B cell (primary cell): ENCODE measurements at regions not wholly inside any gene's neighbourhood (a gene's known extent, or its start where the extent isn't known, plus 50 kb on each side); places are given as distances from the start of the nearest gene placed in this dataset.
A peak's percentile ranks its signal among the peaks of the same experiment; 100 is the strongest.
"Not testable (repeated sequence)": the region's sequence is repeated elsewhere in the genome, so short reads cannot be mapped to it uniquely, and the experiment has no call there.

Source experiments
- ATAC-seq: fragments of 200-7000 bp; cut with Tn5 transposase; one replicate; pipeline ENCODE4 v1.10.0; 2021; ENCODE audit warnings: low read depth, mild to moderate bottlenecking, moderate number of reproducible peaks, moderate library complexity
- CTCF ChIA-PET: fragments of 350-600 bp; sonication (Branson Sonifier 250); formaldehyde crosslinking; loops from one replicate; lab custom pipeline; 2021; ENCODE audit warnings: antibody characterized with exemption, inconsistent platforms; lab: Charles Lee
- POLR2A ChIA-PET: fragments of 350-600 bp; sonication (Branson Sonifier 250); formaldehyde crosslinking; loops from one replicate; lab custom pipeline; 2021; ENCODE audit warnings: antibody characterized with exemption; lab: Charles Lee
- DNase-seq: peaks from one replicate; pipeline ENCODE4 v3.0.0; 2013
- H2AFZ ChIP-seq: 2 replicates; pipeline ENCODE4 v1.6.1; 2012; ENCODE audit warnings: mild to moderate bottlenecking, low read depth, low read length; ENCODE audit not compliant: insufficient read depth, poor library complexity, severe bottlenecking
- H3K27ac ChIP-seq, 2 donors: 1 replicate in 1 of 2; 2 replicates in 1 of 2; pipeline ENCODE4 v1.5.1; 2012 to 2013; ENCODE audit warnings: low read length in 2 of 2, mild to moderate bottlenecking in 2 of 2, moderate library complexity in 1 of 2
- H3K27me3 ChIP-seq, 4 experiments: fragments of 200-600 bp in 1 of 4; sonication (generic) in 1 of 4; replicated peaks in 1 of 4; 1 replicate in 2 of 4; 2 replicates in 2 of 4; pipeline versions ENCODE4 v1.6.1 to v1.7.0; 2013 to 2016; ENCODE audit warnings: low read length in 3 of 4, mild to moderate bottlenecking in 2 of 4, mixed read lengths in 1 of 4, moderate library complexity in 1 of 4; ENCODE audit not compliant: insufficient read depth in 4 of 4, control insufficient read depth in 3 of 4; ENCODE audit errors: control extremely low read depth in 1 of 4
- H3K36me3 ChIP-seq, 2 experiments: replicated peaks in 1 of 2; 1 replicate in 1 of 2; 2 replicates in 1 of 2; pipeline versions ENCODE4 v1.6.1 to v1.7.1; 2013; ENCODE audit warnings: low read length in 1 of 2; ENCODE audit not compliant: insufficient read depth in 2 of 2, control insufficient read depth in 1 of 2; ENCODE audit errors: control extremely low read depth in 1 of 2, extremely low read depth in 1 of 2
- H3K4me1 ChIP-seq, 2 donors: fragments of 200-600 bp in 1 of 2; sonication (generic) in 1 of 2; 1 replicate in 1 of 2; 2 replicates in 1 of 2; pipeline versions ENCODE4 v1.5.1 to v1.6.1; 2013 to 2017; ENCODE audit warnings: low read length in 2 of 2; ENCODE audit not compliant: control insufficient read depth in 2 of 2, insufficient read depth in 2 of 2
- H3K4me2 ChIP-seq: replicated peaks from 2 replicates; pipeline ENCODE3; 2012; ENCODE audit warnings: mild to moderate bottlenecking, low read depth, low read length; ENCODE audit not compliant: poor library complexity, severe bottlenecking
- H3K4me3 ChIP-seq, 5 experiments: fragments of 200-600 bp in 1 of 5; sonication (generic) in 1 of 5; 1 replicate in 3 of 5; 2 replicates in 2 of 5; pipeline versions ENCODE4 v1.5.1 to v1.7.0; 2011 to 2016; ENCODE audit warnings: low read length in 4 of 5, mild to moderate bottlenecking in 4 of 5, low read depth in 2 of 5, control low read depth in 1 of 5, moderate library complexity in 1 of 5; ENCODE audit not compliant: insufficient read depth in 1 of 5; ENCODE audit errors: control extremely low read depth in 1 of 5, extremely low read depth in 1 of 5
- H3K79me2 ChIP-seq: fragments of 200-600 bp; sonication (generic); one replicate; pipeline ENCODE4 v1.6.0; 2016; ENCODE audit warnings: low read length; ENCODE audit not compliant: control insufficient read depth, insufficient read depth
- H3K9ac ChIP-seq: fragments of 200-600 bp; sonication (generic); 2 replicates; pipeline ENCODE4 v1.6.1; 2017; ENCODE audit warnings: mild to moderate bottlenecking, low read length, moderate library complexity
- H3K9me3 ChIP-seq, 3 donors: one replicate each; pipeline versions ENCODE4 v1.6.1 to v1.7.1; 2013; ENCODE audit warnings: low read length in 2 of 3; ENCODE audit not compliant: control insufficient read depth in 2 of 3, insufficient read depth in 1 of 3; ENCODE audit errors: control extremely low read depth in 1 of 3
- H4K20me1 ChIP-seq: 2 replicates; pipeline ENCODE4 v1.6.0; 2012; ENCODE audit warnings: mild to moderate bottlenecking, low read length; ENCODE audit not compliant: insufficient read depth, control insufficient read depth, poor library complexity, severe bottlenecking
- H3K27ac Mint-ChIP-seq: one replicate; pipeline ENCODE4 v1.8.0; 2021; ENCODE audit warnings: mixed read lengths
- H3K27me3 Mint-ChIP-seq: one replicate; pipeline ENCODE4 v1.8.0; 2021; ENCODE audit warnings: mixed read lengths
- H3K4me1 Mint-ChIP-seq: one replicate; pipeline ENCODE4 v1.8.0; 2021; ENCODE audit warnings: mixed read lengths
- H3K4me3 Mint-ChIP-seq: one replicate; pipeline ENCODE4 v1.8.0; 2021; ENCODE audit warnings: mixed read lengths
- H3K9me3 Mint-ChIP-seq: one replicate; pipeline ENCODE4 v1.8.0; 2022; ENCODE audit warnings: mixed read lengths; ENCODE audit not compliant: insufficient read depth
- EZH2 ChIP-seq: IDR thresholded peaks from 2 replicates; pipeline ENCODE4 v1.6.1; 2012; ENCODE audit warnings: borderline replicate concordance, low read depth, mild to moderate bottlenecking, moderate library complexity, low read length; ENCODE audit not compliant: insufficient read depth, poor library complexity, severe bottlenecking
- WGBS: methylation state at CpG from one replicate; pipeline ENCODE4 v1.1.5; 2013; ENCODE audit warnings: missing lambda C conversion rate; ENCODE audit not compliant: insufficient coverage; 5-methylcytosine and 5-hydroxymethylcytosine counted together
- intact Hi-C: fragments of 100-400 bp; cut with micrococcal nuclease; formaldehyde crosslinking; loops from one replicate; pipeline ENCODE4 v1.10.0; 2022
- TF ChIP-seq, protein P1 (sequence below): fragments of 200-600 bp; IDR thresholded peaks from one replicate; pipeline ENCODE4 v1.8.0; 2022; ENCODE audit warnings: antibody characterized with exemption, mild to moderate bottlenecking

DNA sequence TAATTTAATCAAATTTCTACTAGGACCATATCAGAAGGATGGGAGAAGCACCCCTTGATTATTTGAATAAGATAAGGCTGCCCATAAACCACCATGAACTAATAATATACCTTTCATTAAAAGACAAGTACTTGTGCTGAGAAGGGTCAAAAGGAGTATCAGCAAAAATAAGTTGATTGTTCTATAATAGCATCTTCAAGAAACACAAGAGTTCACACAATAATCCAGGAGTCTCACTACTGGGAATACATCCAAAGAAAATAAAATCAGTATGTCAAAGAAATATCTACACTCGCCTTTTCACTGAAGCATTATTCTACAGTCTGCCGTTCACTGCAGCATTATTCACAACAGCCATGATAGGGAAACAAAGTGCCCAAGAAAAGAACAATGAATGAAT lies 1310.1 kb upstream of the PCDH9 start:
- ATAC-seq: no peak
- Mint-ChIP-seq H3K4me3 (no peak overlapping the region), H3K4me1 (peaks cover 1% of the 10 kb centered on the region), H3K27ac (no peak overlapping the region), H3K27me3 (no peaks in the 10 kb centered on the region), H3K9me3 (peaks cover 3% of the 10 kb centered on the region)
- no peak overlapping the region for H2AFZ ChIP-seq
- DNase-seq: no peak
- ChIA-PET CTCF (no interaction called here), POLR2A (no interaction called here)
- H3K79me2 ChIP-seq: no peaks in the 10 kb centered on the region
- no peak overlapping the region for H3K4me2 ChIP-seq
- WGBS: no CpG with 5 or more reads among the region's 2 CpGs
- H3K9ac ChIP-seq: no peak overlapping the region
- H3K4me3 ChIP-seq: no peak overlapping the region
- no peak overlapping the region for H3K27ac ChIP-seq
- no peaks in the 10 kb centered on the region for H4K20me1 ChIP-seq
- H3K9me3 ChIP-seq: no peaks in the 10 kb centered on the region
- H3K4me1 ChIP-seq: no peaks in the 10 kb centered on the region
- intact Hi-C loops: loop anchor here (10.0 kb wide), 1 partner anchor 385 kb away; no protein-coding TSS in a partner anchor
- TF ChIP-seq EZH2: no peak
- TF ChIP-seq, protein P1, sequence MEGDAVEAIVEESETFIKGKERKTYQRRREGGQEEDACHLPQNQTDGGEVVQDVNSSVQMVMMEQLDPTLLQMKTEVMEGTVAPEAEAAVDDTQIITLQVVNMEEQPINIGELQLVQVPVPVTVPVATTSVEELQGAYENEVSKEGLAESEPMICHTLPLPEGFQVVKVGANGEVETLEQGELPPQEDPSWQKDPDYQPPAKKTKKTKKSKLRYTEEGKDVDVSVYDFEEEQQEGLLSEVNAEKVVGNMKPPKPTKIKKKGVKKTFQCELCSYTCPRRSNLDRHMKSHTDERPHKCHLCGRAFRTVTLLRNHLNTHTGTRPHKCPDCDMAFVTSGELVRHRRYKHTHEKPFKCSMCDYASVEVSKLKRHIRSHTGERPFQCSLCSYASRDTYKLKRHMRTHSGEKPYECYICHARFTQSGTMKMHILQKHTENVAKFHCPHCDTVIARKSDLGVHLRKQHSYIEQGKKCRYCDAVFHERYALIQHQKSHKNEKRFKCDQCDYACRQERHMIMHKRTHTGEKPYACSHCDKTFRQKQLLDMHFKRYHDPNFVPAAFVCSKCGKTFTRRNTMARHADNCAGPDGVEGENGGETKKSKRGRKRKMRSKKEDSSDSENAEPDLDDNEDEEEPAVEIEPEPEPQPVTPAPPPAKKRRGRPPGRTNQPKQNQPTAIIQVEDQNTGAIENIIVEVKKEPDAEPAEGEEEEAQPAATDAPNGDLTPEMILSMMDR: no peak
- no peaks in the 10 kb centered on the region for H3K27me3 ChIP-seq
- H3K36me3 ChIP-seq: no peaks in the 10 kb centered on the region

DNA sequence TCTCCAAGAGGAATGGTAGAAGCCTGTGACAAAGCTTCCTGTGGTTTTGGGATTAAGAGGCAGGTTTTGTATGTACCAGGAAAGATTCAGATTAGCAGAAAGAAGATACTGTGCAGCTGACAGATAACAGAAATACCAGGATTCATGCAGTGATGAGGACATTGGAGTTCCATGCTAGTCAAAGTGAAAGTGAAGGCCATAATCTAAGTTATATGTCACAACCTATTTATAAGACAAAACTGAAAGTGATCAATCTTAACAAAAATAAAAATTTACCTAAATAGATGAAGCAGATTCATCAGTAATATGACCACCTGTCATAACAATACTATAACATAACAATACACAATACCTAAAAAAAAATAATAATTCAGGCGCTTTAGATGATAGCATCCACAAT lies 1305.2 kb upstream of the PCDH9 start:
- intact Hi-C loops: no loop called here
- WGBS: no CpG with 5 or more reads among the region's 1 CpG
- Histone ChIP-seq H4K20me1 (no peaks in the 10 kb centered on the region), H3K4me3 (no peak overlapping the region), H3K4me2 (no peak overlapping the region), H3K27ac (no peak overlapping the region), H3K36me3 (no peaks in the 10 kb centered on the region), H3K79me2 (no peaks in the 10 kb centered on the region), H2AFZ (peak overlapping the region; percentile 38), H3K27me3 (no peaks in the 10 kb centered on the region), H3K4me1 (no peaks in the 10 kb centered on the region), H3K9me3 (no peaks in the 10 kb centered on the region), H3K9ac (no peak overlapping the region)
- H3K4me3 Mint-ChIP-seq: no peak overlapping the region
- peaks cover 2% of the 10 kb centered on the region for H3K4me1 Mint-ChIP-seq
- ChIA-PET POLR2A (no interaction called here), CTCF (no interaction called here)
- DNase-seq (no peak), ATAC-seq (no peak)
- H3K9me3 Mint-ChIP-seq: no peaks in the 10 kb centered on the region
- H3K27ac Mint-ChIP-seq: no peak overlapping the region
- H3K27me3 Mint-ChIP-seq: no peaks in the 10 kb centered on the region
- no peak for TF ChIP-seq EZH2
- TF ChIP-seq, protein P1: no peak

DNA sequence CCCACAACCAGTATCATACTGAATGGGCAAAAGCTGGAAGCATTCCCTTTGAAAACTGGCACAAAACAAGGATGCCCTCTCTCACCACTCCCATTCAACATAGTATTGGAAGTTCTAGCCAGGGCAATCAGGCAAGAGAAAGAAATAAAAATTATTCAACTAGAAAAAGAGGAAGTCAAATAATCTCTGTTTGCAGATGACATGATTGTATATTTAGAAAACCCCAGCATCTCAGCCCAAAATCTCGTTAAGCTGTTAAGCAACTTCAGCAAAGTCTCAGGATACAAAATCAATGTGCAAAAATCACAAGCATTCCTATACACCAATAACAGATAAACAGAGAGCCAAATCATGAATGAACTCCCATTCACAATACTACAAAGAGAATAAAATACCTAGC lies 1297.0 kb upstream of the PCDH9 start:
- H3K27ac Mint-ChIP-seq: peak overlapping the region; percentile 82

More for the DNA sequence above, 1297.0 kb upstream of the PCDH9 start:
- H3K4me1 ChIP-seq, H2AFZ ChIP-seq, H3K9ac ChIP-seq, H3K4me3 ChIP-seq, DNase-seq, H3K27me3 ChIP-seq, H3K36me3 ChIP-seq, H3K79me2 ChIP-seq, CTCF ChIA-PET, ATAC-seq, intact Hi-C loops, H3K4me2 ChIP-seq, H3K27ac ChIP-seq, H3K9me3 Mint-ChIP-seq, H3K27me3 Mint-ChIP-seq, H4K20me1 ChIP-seq: not testable (repeated sequence)
- peak overlapping the region; percentile 60 for H3K4me3 Mint-ChIP-seq
- peaks cover 29% of the 10 kb centered on the region for H3K4me1 Mint-ChIP-seq
- no CpG with 5 or more reads among the region's 1 CpG for WGBS
- POLR2A ChIA-PET: interaction anchor here (0.7 kb wide), 1 partner anchor 10 kb away, joined by 3 read pairs; no protein-coding TSS in a partner anchor
- peaks cover 0 to 17% (median 0%) of the 10 kb centered on the region in 3 donors for H3K9me3 ChIP-seq
